HCEC 1CT (cell line): ENCODE measurements at regions not wholly inside any gene's neighbourhood (a gene's known extent, or its start where the extent isn't known, plus 50 kb on each side); places are given as distances from the start of the nearest gene placed in this dataset.

Experiments used
- DNase-seq: peaks from one replicate; pipeline ENCODE4 v3.0.0-alpha.2; 2017

GRCh38 chrY:8422906-8423305 lies 914.4 kb upstream of the TSPY4 start:
- DNase-seq, result no peak

GRCh38 chrY:8426433-8426832 lies 910.8 kb upstream of the TSPY4 start:
- no peak for DNase-seq

GRCh38 chrY:8437510-8437909 lies 899.8 kb upstream of the TSPY4 start:
- no peak for DNase-seq

GRCh38 chrY:8442097-8442496 lies 895.2 kb upstream of the TSPY4 start:
- DNase-seq, result no peak

- DNase-seq, result no peak
These were observed 884.3 kb upstream of the TSPY4 start for GRCh38 chrY:8452963-8453362.

GRCh38 chrY:8466813-8467212 lies 870.5 kb upstream of the TSPY4 start:
- no peak for DNase-seq

GRCh38 chrY:8470249-8470648 lies 867.0 kb upstream of the TSPY4 start:
- DNase-seq, result no peak

- DNase-seq, result no peak
These were observed 858.1 kb upstream of the TSPY4 start for GRCh38 chrY:8479141-8479540.

- no peak for DNase-seq
These were observed 848.3 kb upstream of the TSPY4 start for GRCh38 chrY:8488955-8489354.

- no peak for DNase-seq
These were observed 847.2 kb upstream of the TSPY4 start for GRCh38 chrY:8489880-8490630.

- DNase-seq, result no peak
These were observed 842.9 kb upstream of the TSPY4 start for GRCh38 chrY:8494396-8494795.

GRCh38 chrY:8495243-8495642 lies 842.0 kb upstream of the TSPY4 start:
- DNase-seq, result no peak

- no peak for DNase-seq
These were observed 836.4 kb upstream of the TSPY4 start for GRCh38 chrY:8500888-8501287.

GRCh38 chrY:8533468-8533867 lies 803.8 kb upstream of the TSPY4 start:
- no peak for DNase-seq

- no peak for DNase-seq
These were observed 801.6 kb upstream of the TSPY4 start for GRCh38 chrY:8535704-8536103.

GRCh38 chrY:8536277-8536676 lies 801.0 kb upstream of the TSPY4 start:
- DNase-seq, result no peak

GRCh38 chrY:8541306-8541705 lies 796.0 kb upstream of the TSPY4 start:
- no peak for DNase-seq

- DNase-seq, result no peak
These were observed 792.5 kb upstream of the TSPY4 start for GRCh38 chrY:8544715-8545114.

- no peak for DNase-seq
These were observed 789.3 kb upstream of the TSPY4 start for GRCh38 chrY:8547931-8548330.

- DNase-seq, result no peak
These were observed 785.9 kb upstream of the TSPY4 start for GRCh38 chrY:8551323-8551722.

- no peak for DNase-seq
These were observed 785.0 kb upstream of the TSPY4 start for GRCh38 chrY:8552168-8552805.

GRCh38 chrY:8553614-8554013 lies 783.6 kb upstream of the TSPY4 start:
- DNase-seq, result no peak

- DNase-seq, result no peak
These were observed 775.9 kb upstream of the TSPY4 start for GRCh38 chrY:8561385-8561784.

- DNase-seq, result no peak
These were observed 774.7 kb upstream of the TSPY4 start for GRCh38 chrY:8562456-8563090.
